ENCODE measurements at regions not wholly inside any gene's neighbourhood (a gene's known extent, or its start where the extent isn't known, plus 50 kb on each side); places are given as distances from the start of the nearest gene placed in this dataset.

DNA sequence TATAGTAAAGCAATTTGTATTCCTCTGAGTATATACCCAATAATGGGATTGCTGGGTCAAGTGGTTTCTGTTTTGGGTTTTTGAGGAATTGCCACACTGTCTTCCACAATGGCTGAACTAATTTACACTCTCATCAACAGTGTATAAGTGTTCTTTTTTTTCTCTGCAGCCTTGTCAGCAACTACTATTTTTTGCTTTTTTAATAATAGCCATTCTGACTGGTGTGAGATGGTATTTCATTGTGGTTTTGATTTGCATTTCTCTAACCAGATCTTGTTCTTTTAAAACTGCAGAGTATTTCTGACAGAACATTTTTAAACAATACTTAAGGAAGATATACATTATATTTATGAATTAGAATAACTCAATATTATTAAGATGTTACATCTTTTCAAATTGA, 1140.5 kb upstream of the CNTN5 start:
- H2BK5ac ChIP-seq (ENCODE audit: low read length), result no peak overlapping the region
- H2BK15ac ChIP-seq (replicated peaks; ENCODE audit: low read depth), result no peak overlapping the region
- H3K4ac ChIP-seq (ENCODE audit: low read depth, low read length), result no peak overlapping the region
- no peaks in the 10 kb centered on the region for H3K27me3 ChIP-seq (ENCODE audit: insufficient read depth, low read length, poor library complexity)
- H4K5ac ChIP-seq (ENCODE audit: low read length), result no peak overlapping the region
- no peak overlapping the region for H4K8ac ChIP-seq (ENCODE audit: low read depth, low read length)
- no peak for DNase-seq
- no peak overlapping the region for H3K27ac ChIP-seq (ENCODE audit: low read depth, low read length)
- H3K56ac ChIP-seq (ENCODE audit: low read length), result no peak overlapping the region
- H3K4me3 ChIP-seq (ENCODE audit: low read length), result no peak overlapping the region
- no peak overlapping the region for H3K4me2 ChIP-seq (ENCODE audit: low read length)
- H2AK5ac ChIP-seq (ENCODE audit: low read length), result no peak overlapping the region
- H3K36me3 ChIP-seq (ENCODE audit: control insufficient read depth, insufficient read depth, low read length), result no peaks in the 10 kb centered on the region
- H3K4me1 ChIP-seq (ENCODE audit: control insufficient read depth, low read depth, low read length), result no peaks in the 10 kb centered on the region
- no peak overlapping the region for H3K18ac ChIP-seq (ENCODE audit: low read length)
- H2BK120ac ChIP-seq (ENCODE audit: low read depth, low read length), result no peak overlapping the region
- H3K79me2 ChIP-seq (ENCODE audit: control insufficient read depth, insufficient read depth, low read length), result no peaks in the 10 kb centered on the region
- H3K79me1 ChIP-seq (ENCODE audit: low read length), result no peaks in the 10 kb centered on the region
- H3K23ac ChIP-seq (ENCODE audit: low read length), result no peak overlapping the region
- no peak overlapping the region for H3K9ac ChIP-seq (ENCODE audit: low read length)

DNA sequence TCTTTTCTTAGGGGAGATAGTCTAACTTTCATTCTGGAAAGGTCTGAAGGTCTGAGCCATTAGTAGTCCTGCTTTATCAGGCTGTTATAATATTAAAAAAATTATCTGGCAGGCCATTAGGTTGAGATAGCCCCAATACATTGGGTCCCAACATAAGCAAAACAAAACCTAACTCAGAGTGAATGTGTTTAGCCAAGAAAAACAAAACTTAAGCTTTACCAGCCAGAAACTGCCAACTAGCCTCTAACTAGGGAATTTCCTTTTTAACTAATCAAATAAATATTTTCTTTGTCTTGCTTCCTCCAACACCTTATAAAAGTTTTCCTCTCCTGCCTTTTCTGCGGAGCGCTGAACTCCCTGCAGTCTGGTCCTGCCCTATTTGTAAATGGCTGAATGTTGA, 1137.7 kb upstream of the CNTN5 start:
- H3K36me3 ChIP-seq (ENCODE audit: control insufficient read depth, insufficient read depth, low read length), result no peaks in the 10 kb centered on the region
- H3K27ac ChIP-seq (ENCODE audit: low read depth, low read length), result no peak overlapping the region
- no peak for DNase-seq
- no peak overlapping the region for H3K4me3 ChIP-seq (ENCODE audit: low read length)
- no peaks in the 10 kb centered on the region for H3K79me2 ChIP-seq (ENCODE audit: control insufficient read depth, insufficient read depth, low read length)
- H3K18ac ChIP-seq (ENCODE audit: low read length), result no peak overlapping the region
- H3K9ac ChIP-seq (ENCODE audit: low read length), result no peak overlapping the region
- H3K4me1 ChIP-seq (ENCODE audit: control insufficient read depth, low read depth, low read length), result no peaks in the 10 kb centered on the region
- no peak overlapping the region for H3K56ac ChIP-seq (ENCODE audit: low read length)
- no peaks in the 10 kb centered on the region for H3K79me1 ChIP-seq (ENCODE audit: low read length)
- no CpG with 5 or more reads among the region's 2 CpGs for WGBS (ENCODE audit: extremely low coverage, insufficient coverage, low lambda C conversion rate)
- no peak overlapping the region for H2AK5ac ChIP-seq (ENCODE audit: low read length)
- no peak overlapping the region for H3K4ac ChIP-seq (ENCODE audit: low read depth, low read length)
- H4K8ac ChIP-seq (ENCODE audit: low read depth, low read length), result no peak overlapping the region
- no peak overlapping the region for H3K23ac ChIP-seq (ENCODE audit: low read length)
- H2BK120ac ChIP-seq (ENCODE audit: low read depth, low read length), result no peak overlapping the region
- H2BK15ac ChIP-seq (replicated peaks; ENCODE audit: low read depth), result no peak overlapping the region
- H3K27me3 ChIP-seq (ENCODE audit: insufficient read depth, low read length, poor library complexity), result no peaks in the 10 kb centered on the region
- no peak overlapping the region for H3K4me2 ChIP-seq (ENCODE audit: low read length)
- no peak overlapping the region for H4K5ac ChIP-seq (ENCODE audit: low read length)
- H2BK5ac ChIP-seq (ENCODE audit: low read length), result no peak overlapping the region

DNA sequence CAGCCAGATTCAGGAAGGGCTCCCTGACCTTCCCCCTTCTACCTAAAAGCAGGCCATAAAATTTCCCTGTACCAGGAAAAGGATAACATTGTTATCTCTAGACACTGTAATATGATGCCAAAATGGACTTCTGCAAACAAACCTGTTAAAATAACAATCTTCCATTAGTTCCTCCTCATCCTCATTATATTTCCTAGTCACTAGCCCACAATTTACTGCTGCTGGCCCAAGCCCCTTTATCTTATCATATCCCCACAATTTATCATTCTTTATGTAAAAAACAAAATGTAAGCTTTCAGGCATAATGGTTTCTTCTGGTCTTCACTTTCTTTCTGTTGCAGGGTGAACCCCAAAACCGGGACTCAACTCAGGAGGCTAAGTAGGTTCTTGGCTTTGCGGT, 1132.1 kb upstream of the CNTN5 start:
- H3K18ac ChIP-seq (ENCODE audit: low read length), result no peak overlapping the region
- no peak overlapping the region for H4K5ac ChIP-seq (ENCODE audit: low read length)
- no peak overlapping the region for H4K8ac ChIP-seq (ENCODE audit: low read depth, low read length)
- no peak overlapping the region for H3K23ac ChIP-seq (ENCODE audit: low read length)
- H3K36me3 ChIP-seq (ENCODE audit: control insufficient read depth, insufficient read depth, low read length), result no peaks in the 10 kb centered on the region
- no peak overlapping the region for H3K4me2 ChIP-seq (ENCODE audit: low read length)
- no CpG with 5 or more reads among the region's 2 CpGs for WGBS (ENCODE audit: extremely low coverage, insufficient coverage, low lambda C conversion rate)
- no peak overlapping the region for H3K56ac ChIP-seq (ENCODE audit: low read length)
- no peak overlapping the region for H3K4me3 ChIP-seq (ENCODE audit: low read length)
- H2AK5ac ChIP-seq (ENCODE audit: low read length), result no peak overlapping the region
- no peak overlapping the region for H2BK15ac ChIP-seq (replicated peaks; ENCODE audit: low read depth)
- H3K27me3 ChIP-seq (ENCODE audit: insufficient read depth, low read length, poor library complexity), result no peaks in the 10 kb centered on the region
- H3K79me2 ChIP-seq (ENCODE audit: control insufficient read depth, insufficient read depth, low read length), result no peaks in the 10 kb centered on the region
- H3K79me1 ChIP-seq (ENCODE audit: low read length), result no peaks in the 10 kb centered on the region
- no peak overlapping the region for H3K4ac ChIP-seq (ENCODE audit: low read depth, low read length)
- H2BK5ac ChIP-seq (ENCODE audit: low read length), result no peak overlapping the region
- H3K27ac ChIP-seq (ENCODE audit: low read depth, low read length), result no peak overlapping the region
- no peaks in the 10 kb centered on the region for H3K4me1 ChIP-seq (ENCODE audit: control insufficient read depth, low read depth, low read length)
- H2BK120ac ChIP-seq (ENCODE audit: low read depth, low read length), result no peak overlapping the region
- DNase-seq, result no peak
- no peak overlapping the region for H3K9ac ChIP-seq (ENCODE audit: low read length)

DNA sequence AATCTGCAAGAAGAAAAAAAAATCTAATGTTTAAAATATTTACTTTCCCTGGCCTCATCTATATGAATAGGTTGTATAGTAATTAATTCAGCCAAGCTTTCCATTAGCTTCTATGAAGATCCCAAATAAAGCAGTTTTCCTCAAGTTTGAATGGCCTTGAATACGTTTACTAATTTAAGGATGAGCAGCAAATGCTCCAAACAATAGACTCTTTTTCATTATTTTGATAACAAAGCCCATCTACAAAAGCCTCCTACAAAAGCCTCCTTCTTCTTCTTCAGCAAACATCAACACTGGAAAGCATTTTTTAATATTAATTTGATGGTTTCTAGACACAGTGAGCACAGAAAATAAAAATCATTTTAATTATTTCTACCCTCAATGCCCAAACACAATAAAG, 1130.3 kb upstream of the CNTN5 start:
- Histone ChIP-seq H2AK5ac (ENCODE audit: low read length) (no peak overlapping the region), H3K23ac (ENCODE audit: low read length) (no peak overlapping the region), H3K4ac (ENCODE audit: low read depth, low read length) (no peak overlapping the region), H2BK5ac (ENCODE audit: low read length) (no peak overlapping the region), H3K36me3 (ENCODE audit: control insufficient read depth, insufficient read depth, low read length) (no peaks in the 10 kb centered on the region), H3K18ac (ENCODE audit: low read length) (no peak overlapping the region), H3K79me1 (ENCODE audit: low read length) (no peaks in the 10 kb centered on the region), H3K27ac (ENCODE audit: low read depth, low read length) (no peak overlapping the region), H2BK15ac (replicated peaks; ENCODE audit: low read depth) (no peak overlapping the region), H4K5ac (ENCODE audit: low read length) (no peak overlapping the region), H3K4me3 (ENCODE audit: low read length) (no peak overlapping the region), H4K8ac (ENCODE audit: low read depth, low read length) (no peak overlapping the region), H3K27me3 (ENCODE audit: insufficient read depth, low read length, poor library complexity) (no peaks in the 10 kb centered on the region), H3K4me1 (ENCODE audit: control insufficient read depth, low read depth, low read length) (no peaks in the 10 kb centered on the region), H3K79me2 (ENCODE audit: control insufficient read depth, insufficient read depth, low read length) (no peaks in the 10 kb centered on the region), H2BK120ac (ENCODE audit: low read depth, low read length) (no peak overlapping the region), H3K56ac (ENCODE audit: low read length) (no peak overlapping the region), H3K9ac (ENCODE audit: low read length) (no peak overlapping the region), H3K4me2 (ENCODE audit: low read length) (no peak overlapping the region)
- WGBS (ENCODE audit: extremely low coverage, insufficient coverage, low lambda C conversion rate), result no CpG with 5 or more reads among the region's 1 CpG
- no peak for DNase-seq

DNA sequence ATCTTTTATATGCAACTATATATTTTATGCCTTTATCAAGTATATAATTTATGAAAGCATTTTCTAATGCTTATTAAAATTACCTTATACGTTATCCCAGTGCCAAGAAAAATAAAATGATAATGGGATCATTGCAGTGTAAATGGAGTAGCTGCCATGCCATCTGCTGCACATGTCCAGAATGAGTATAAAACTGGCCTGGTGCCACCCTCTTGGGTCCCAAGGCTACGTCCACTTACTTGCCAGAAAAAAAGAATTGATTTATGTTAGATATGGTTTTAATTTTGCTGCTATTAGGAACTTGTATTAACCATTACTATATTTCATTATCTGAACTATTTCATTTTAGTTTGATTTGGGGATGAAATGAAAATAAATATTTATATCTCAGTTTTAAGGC, 1127.1 kb upstream of the CNTN5 start:
- Histone ChIP-seq H3K27ac (ENCODE audit: low read depth, low read length) (no peak overlapping the region), H3K23ac (ENCODE audit: low read length) (no peak overlapping the region), H3K79me1 (ENCODE audit: low read length) (no peaks in the 10 kb centered on the region), H2BK120ac (ENCODE audit: low read depth, low read length) (no peak overlapping the region), H2AK5ac (ENCODE audit: low read length) (no peak overlapping the region), H4K5ac (ENCODE audit: low read length) (no peak overlapping the region), H3K79me2 (ENCODE audit: control insufficient read depth, insufficient read depth, low read length) (no peaks in the 10 kb centered on the region), H3K4ac (ENCODE audit: low read depth, low read length) (no peak overlapping the region), H3K4me2 (ENCODE audit: low read length) (no peak overlapping the region), H3K36me3 (ENCODE audit: control insufficient read depth, insufficient read depth, low read length) (no peaks in the 10 kb centered on the region), H3K27me3 (ENCODE audit: insufficient read depth, low read length, poor library complexity) (no peaks in the 10 kb centered on the region), H3K9ac (ENCODE audit: low read length) (no peak overlapping the region), H2BK5ac (ENCODE audit: low read length) (no peak overlapping the region), H3K4me3 (ENCODE audit: low read length) (no peak overlapping the region), H3K4me1 (ENCODE audit: control insufficient read depth, low read depth, low read length) (no peaks in the 10 kb centered on the region), H2BK15ac (replicated peaks; ENCODE audit: low read depth) (no peak overlapping the region), H3K18ac (ENCODE audit: low read length) (no peak overlapping the region), H4K8ac (ENCODE audit: low read depth, low read length) (no peak overlapping the region), H3K56ac (ENCODE audit: low read length) (no peak overlapping the region)
- no CpG with 5 or more reads among the region's 2 CpGs for WGBS (ENCODE audit: extremely low coverage, insufficient coverage, low lambda C conversion rate)
- no peak for DNase-seq

DNA sequence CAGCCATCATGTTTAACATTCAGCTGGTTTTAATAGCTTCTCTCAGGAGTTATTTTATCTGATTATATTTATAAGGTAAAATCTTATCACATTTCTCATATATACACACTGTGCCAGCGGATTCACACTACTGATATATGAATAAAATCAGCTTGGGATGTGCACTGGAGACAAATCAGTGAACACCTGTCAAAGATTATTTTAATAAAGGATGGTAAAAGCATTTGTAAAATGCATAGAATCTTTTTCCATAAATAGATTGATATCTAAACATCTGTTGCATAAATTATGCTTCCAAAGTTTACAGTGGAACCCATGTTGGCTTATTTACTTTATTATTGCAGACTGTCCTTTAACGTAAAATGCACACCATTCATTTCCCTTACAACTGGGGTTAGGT, 1125.8 kb upstream of the CNTN5 start:
- no peaks in the 10 kb centered on the region for H3K27me3 ChIP-seq (ENCODE audit: insufficient read depth, low read length, poor library complexity)
- H3K56ac ChIP-seq (ENCODE audit: low read length), result no peak overlapping the region
- H3K27ac ChIP-seq (ENCODE audit: low read depth, low read length), result no peak overlapping the region
- H3K23ac ChIP-seq (ENCODE audit: low read length), result no peak overlapping the region
- H3K4me1 ChIP-seq (ENCODE audit: control insufficient read depth, low read depth, low read length), result no peaks in the 10 kb centered on the region
- no peak overlapping the region for H4K8ac ChIP-seq (ENCODE audit: low read depth, low read length)
- no peak overlapping the region for H2AK5ac ChIP-seq (ENCODE audit: low read length)
- no peak overlapping the region for H3K4me2 ChIP-seq (ENCODE audit: low read length)
- no peak overlapping the region for H4K5ac ChIP-seq (ENCODE audit: low read length)
- H3K79me1 ChIP-seq (ENCODE audit: low read length), result no peaks in the 10 kb centered on the region
- H3K18ac ChIP-seq (ENCODE audit: low read length), result no peak overlapping the region
- H3K4me3 ChIP-seq (ENCODE audit: low read length), result no peak overlapping the region
- no peak overlapping the region for H2BK120ac ChIP-seq (ENCODE audit: low read depth, low read length)
- H2BK15ac ChIP-seq (replicated peaks; ENCODE audit: low read depth), result no peak overlapping the region
- no peak overlapping the region for H3K4ac ChIP-seq (ENCODE audit: low read depth, low read length)
- WGBS (ENCODE audit: extremely low coverage, insufficient coverage, low lambda C conversion rate), result no CpG with 5 or more reads among the region's 2 CpGs
- no peak overlapping the region for H3K9ac ChIP-seq (ENCODE audit: low read length)
- H3K79me2 ChIP-seq (ENCODE audit: control insufficient read depth, insufficient read depth, low read length), result no peaks in the 10 kb centered on the region
- H3K36me3 ChIP-seq (ENCODE audit: control insufficient read depth, insufficient read depth, low read length), result no peaks in the 10 kb centered on the region
- H2BK5ac ChIP-seq (ENCODE audit: low read length), result no peak overlapping the region
- no peak for DNase-seq

Measured in mesendoderm (in vitro differentiated cells).